Urothelium cell line (cell line): ENCODE measurements at regions not wholly inside any gene's neighbourhood (a gene's known extent, or its start where the extent isn't known, plus 50 kb on each side); places are given as distances from the start of the nearest gene placed in this dataset.
"Not testable (repeated sequence)": the region's sequence is repeated elsewhere in the genome, so short reads cannot be mapped to it uniquely, and the experiment has no call there.

ENCODE experiments used
- DNase-seq: peaks from one replicate; pipeline ENCODE4 v3.0.0; 2011; ENCODE audit warnings: low spot score, mixed read lengths
- FAIRE-seq: peaks from 2 replicates; lab custom pipeline; 2011; peaks lifted over from hg19 to GRCh38; lab: Jason Lieb, UNC

GRCh38 chr16:8458481-8459046, 131.7 kb downstream of the TMEM114 start:
- FAIRE-seq (no peak), DNase-seq (no peak)

DNA sequence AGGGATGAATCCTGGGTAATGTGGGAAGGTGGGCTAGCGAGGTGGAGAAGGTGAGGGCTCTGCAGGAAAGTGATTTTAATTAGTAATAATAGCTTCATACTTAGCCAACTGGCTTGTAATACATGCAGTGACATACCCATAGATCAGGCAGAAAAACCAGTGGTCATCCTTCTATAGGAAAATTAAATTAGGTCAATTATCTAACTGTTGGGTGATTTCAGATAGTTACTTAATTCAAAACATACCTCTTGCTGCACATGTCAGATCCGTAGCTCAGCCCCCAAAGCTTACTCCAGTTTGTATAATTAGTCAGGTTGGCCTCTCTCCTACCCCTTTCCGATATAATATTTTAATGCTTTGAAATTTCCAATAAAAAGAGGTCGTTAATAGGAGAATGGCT, 137.0 kb downstream of the TMEM114 start:
- FAIRE-seq (no peak), DNase-seq (no peak)

- DNase-seq: no peak
- FAIRE-seq: no peak
Observed at GRCh38 chr16:8452941-8453340, 137.4 kb downstream of the TMEM114 start.

- FAIRE-seq: no peak
- no peak for DNase-seq
Observed at GRCh38 chr16:8436931-8437330, 153.4 kb downstream of the TMEM114 start.

DNA sequence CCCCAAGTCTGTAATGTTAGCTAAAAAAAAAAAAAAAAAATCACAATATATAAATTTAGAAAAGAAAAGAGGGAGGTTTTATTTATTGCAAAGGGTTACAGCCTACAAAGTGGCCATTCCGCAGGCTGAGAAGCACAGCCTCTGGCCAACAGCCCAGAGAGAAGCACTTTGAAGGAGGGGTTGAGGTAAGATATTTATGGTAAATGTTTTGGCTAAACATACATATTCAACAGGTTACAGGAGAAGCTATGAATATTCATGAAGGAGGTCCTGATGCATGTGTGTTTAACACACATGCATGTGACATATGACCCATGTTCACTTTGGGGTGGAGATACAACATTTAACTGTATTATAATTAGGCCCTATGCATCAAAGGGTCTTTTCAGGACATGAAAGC, 158.5 kb downstream of the TMEM114 start:
- no peak for FAIRE-seq
- no peak for DNase-seq

- FAIRE-seq: no peak
- DNase-seq: no peak
Observed at GRCh38 chr16:8430401-8430800, 159.9 kb downstream of the TMEM114 start.

- FAIRE-seq (no peak), DNase-seq (no peak)
Observed at GRCh38 chr16:8426569-8426968, 163.7 kb downstream of the TMEM114 start.

DNA sequence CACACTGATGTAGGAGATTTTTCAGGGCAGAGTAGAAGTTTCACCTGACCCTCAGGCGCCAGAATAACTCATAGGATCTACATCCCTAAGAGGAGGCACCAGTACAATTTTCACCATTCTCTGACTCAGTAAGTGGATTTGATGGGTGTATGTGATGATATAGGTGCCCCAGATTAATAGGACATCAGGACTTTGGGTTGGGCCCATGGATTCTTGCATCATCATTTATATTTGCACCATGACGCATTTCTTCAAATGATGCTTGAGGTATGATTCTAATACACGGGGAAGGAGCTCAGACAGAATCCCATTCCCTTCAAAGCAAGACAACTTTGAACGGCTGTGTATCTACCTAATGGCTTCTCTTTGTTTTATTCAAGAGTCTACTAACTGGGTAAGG, 173.2 kb downstream of the TMEM114 start:
- no peak for DNase-seq
- FAIRE-seq: no peak

GRCh38 chr16:8408855-8409567, 181.3 kb downstream of the TMEM114 start:
- no peak for FAIRE-seq
- no peak for DNase-seq

GRCh38 chr16:8407351-8407750, 183.0 kb downstream of the TMEM114 start:
- DNase-seq (no peak), FAIRE-seq (no peak)

DNA sequence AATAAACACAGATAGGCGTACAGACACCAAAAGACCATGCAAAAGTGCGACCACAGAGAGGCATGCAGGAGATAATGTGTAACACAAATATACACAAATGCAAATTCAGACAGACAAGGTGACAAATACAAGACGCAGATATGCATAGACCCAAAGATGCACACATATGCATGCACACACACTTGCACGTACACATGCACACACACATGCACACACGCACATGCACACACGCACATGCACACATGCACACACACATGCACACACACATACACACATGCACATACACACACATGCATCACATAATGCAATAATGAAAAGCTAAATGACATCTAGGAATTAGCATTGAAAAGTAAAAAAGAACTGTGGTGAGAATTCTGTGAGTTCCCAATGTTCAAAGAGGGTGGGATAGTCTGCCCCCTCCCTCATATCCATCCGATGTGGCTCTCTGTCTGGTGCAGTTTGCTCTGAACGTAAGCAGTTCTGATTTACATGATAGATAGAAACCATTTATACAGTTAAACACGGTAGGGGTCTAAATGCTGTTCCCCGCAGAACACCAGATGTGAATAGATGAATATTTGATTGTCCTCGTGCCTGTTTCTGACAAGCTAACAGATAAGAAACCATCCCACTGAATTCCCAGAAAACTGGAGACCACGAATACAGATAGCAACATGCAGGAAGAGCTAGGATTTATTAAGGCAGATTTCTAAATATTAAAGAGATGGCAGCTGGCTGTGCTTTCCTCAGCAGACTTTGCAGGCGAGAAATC, 186.1 kb downstream of the TMEM114 start:
- FAIRE-seq (peak; percentile 100), DNase-seq (no peak)

- DNase-seq (no peak), FAIRE-seq (no peak)
Observed at GRCh38 chr16:8402981-8403843, 187.1 kb downstream of the TMEM114 start.

DNA sequence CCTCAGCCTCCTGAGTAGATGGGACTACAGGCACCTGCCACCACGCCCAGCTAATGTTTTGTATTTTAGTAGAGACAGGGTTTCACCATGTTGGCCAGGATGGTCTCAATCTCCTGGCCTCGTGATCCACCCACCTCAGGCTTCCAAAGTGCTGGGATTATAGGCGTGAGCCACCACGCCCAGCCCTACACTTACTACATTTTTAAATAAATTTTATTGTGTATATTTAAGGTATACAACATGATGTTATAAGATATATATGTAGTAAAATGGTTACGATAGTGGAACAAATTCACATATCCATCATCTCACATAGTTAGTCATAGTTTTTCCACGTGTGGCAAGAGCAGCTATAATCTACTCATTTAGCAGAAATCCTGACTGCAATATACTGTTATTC, 189.6 kb downstream of the TMEM114 start:
- not testable (repeated sequence) for DNase-seq, FAIRE-seq

GRCh38 chr16:8398548-8398947, 191.8 kb downstream of the TMEM114 start:
- FAIRE-seq (no peak), DNase-seq (no peak)

- FAIRE-seq (peak; percentile 13), DNase-seq (no peak)
Observed at GRCh38 chr16:8397223-8397622, 193.1 kb downstream of the TMEM114 start.

- DNase-seq: no peak
- FAIRE-seq: no peak
Observed at GRCh38 chr16:8396463-8396862, 193.8 kb downstream of the TMEM114 start.

DNA sequence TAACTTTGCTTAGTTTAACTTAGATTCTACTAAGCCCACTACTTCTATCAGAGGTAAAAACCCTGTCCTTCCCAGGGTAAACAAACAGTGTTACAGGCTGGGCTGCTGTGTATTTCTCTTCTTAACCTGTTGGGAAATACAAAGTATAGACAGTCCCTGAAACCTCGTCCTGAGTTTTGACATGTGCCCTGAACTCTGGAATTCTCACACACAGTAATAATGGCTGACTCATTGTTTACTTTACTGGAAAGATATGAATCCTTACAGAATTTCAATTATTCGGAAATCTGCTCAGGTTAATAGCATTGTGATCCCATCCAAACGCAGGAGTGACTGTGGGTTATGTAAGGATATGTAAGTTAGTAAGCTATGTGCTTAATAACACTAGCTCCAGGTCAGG, 199.1 kb downstream of the TMEM114 start:
- DNase-seq: peak; percentile 46
- FAIRE-seq: peak; percentile 40

DNA sequence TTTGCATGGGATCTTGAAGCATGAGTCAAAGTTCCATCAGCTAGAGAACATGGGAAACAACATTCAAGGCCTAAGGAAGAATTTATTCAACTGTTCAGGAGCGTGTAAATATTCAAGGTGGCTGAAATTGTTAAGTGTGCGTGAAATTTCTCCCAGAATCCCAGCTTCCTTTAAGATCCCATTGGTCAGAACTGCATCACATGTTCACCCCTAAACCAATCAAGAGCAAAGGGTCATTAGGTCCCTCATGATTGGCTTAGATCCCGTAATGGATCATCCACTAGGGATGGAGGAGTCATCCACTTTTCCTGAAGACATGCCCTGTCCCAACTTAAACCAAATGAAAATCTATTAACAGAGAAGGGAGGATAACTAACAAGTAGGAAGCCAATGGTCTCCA, 201.6 kb downstream of the TMEM114 start:
- no peak for FAIRE-seq

GRCh38 chr16:8381814-8382213, 208.5 kb downstream of the TMEM114 start:
- no peak for DNase-seq
- FAIRE-seq: no peak

More for the DNA sequence above, 201.6 kb downstream of the TMEM114 start:
- DNase-seq: no peak

- DNase-seq: no peak
- peak; percentile 65 for FAIRE-seq
Observed at GRCh38 chr16:8380311-8380710, 210.0 kb downstream of the TMEM114 start.

GRCh38 chr16:8377864-8378263, 212.4 kb downstream of the TMEM114 start:
- FAIRE-seq: no peak
- no peak for DNase-seq
